KMS-11 (cell line): ENCODE measurements at regions not wholly inside any gene's neighbourhood (a gene's known extent, or its start where the extent isn't known, plus 50 kb on each side); places are given as distances from the start of the nearest gene placed in this dataset.

Experiments
- H2AFZ ChIP-seq: fragments of 200-600 bp; sonication (generic); 2 replicates; pipeline ENCODE4 v1.6.1; 2016; ENCODE audit warnings: antibody characterized with exemption, mixed run types, low read depth
- H3K27ac ChIP-seq: fragments of 200-600 bp; sonication (generic); 2 replicates; pipeline ENCODE4 v1.6.1; 2016; ENCODE audit warnings: mild to moderate bottlenecking, mixed run types
- H3K27me3 ChIP-seq: fragments of 200-600 bp; sonication (generic); 2 replicates; pipeline ENCODE4 v1.6.1; 2017; ENCODE audit warnings: mild to moderate bottlenecking, low read depth, mixed run types, moderate library complexity; ENCODE audit not compliant: insufficient read depth
- H3K36me3 ChIP-seq: fragments of 200-600 bp; sonication (generic); 2 replicates; pipeline ENCODE4 v1.6.1; 2017; ENCODE audit warnings: mild to moderate bottlenecking, mixed run types; ENCODE audit not compliant: insufficient read depth
- H3K4me1 ChIP-seq: fragments of 200-600 bp; sonication (generic); 2 replicates; pipeline ENCODE4 v1.6.1; 2016; ENCODE audit warnings: mild to moderate bottlenecking, low read depth, mixed run types; ENCODE audit not compliant: poor library complexity, severe bottlenecking
- H3K4me2 ChIP-seq: fragments of 200-600 bp; sonication (generic); 2 replicates; pipeline ENCODE4 v1.7.0; 2016; ENCODE audit warnings: mild to moderate bottlenecking, mixed run types
- H3K4me3 ChIP-seq: fragments of 200-600 bp; sonication (generic); IDR thresholded peaks from 2 replicates; pipeline ENCODE4 v1.6.1; 2017; ENCODE audit warnings: low read depth, low read length, mixed read lengths; ENCODE audit not compliant: insufficient read depth
- H3K79me2 ChIP-seq: fragments of 200-600 bp; sonication (generic); 2 replicates; pipeline ENCODE4 v1.6.1; 2016; ENCODE audit warnings: low read depth, mixed run types; ENCODE audit not compliant: insufficient read depth
- H3K9ac ChIP-seq: fragments of 200-600 bp; sonication (generic); 2 replicates; pipeline ENCODE4 v1.6.1; 2016; ENCODE audit warnings: mild to moderate bottlenecking, mixed run types
- H4K20me1 ChIP-seq: fragments of 200-600 bp; sonication (generic); 2 replicates; pipeline ENCODE4 v1.6.1; 2016; ENCODE audit warnings: mild to moderate bottlenecking, mixed run types; ENCODE audit not compliant: insufficient read depth
- CTCF ChIP-seq: fragments of 200-600 bp; sonication (generic); conservative IDR thresholded peaks from 2 replicates; pipeline ENCODE4 v1.6.1; 2017; ENCODE audit warnings: low read depth, mild to moderate bottlenecking, antibody characterized with exemption, low read length, moderate library complexity, mixed read lengths

- Histone ChIP-seq H3K4me1 (no peaks in the 10 kb centered on the region), H3K9ac (no peak overlapping the region), H3K36me3 (no peaks in the 10 kb centered on the region), H3K27me3 (no peaks in the 10 kb centered on the region), H3K4me3 (no peak overlapping the region), H3K79me2 (no peaks in the 10 kb centered on the region), H3K27ac (no peak overlapping the region), H2AFZ (no peak overlapping the region), H4K20me1 (no peaks in the 10 kb centered on the region), H3K4me2 (no peak overlapping the region)
- TF ChIP-seq CTCF = no peak
These were observed 507.8 kb upstream of the INTU start for GRCh38 chr4:127124919-127125318.

- Histone ChIP-seq H3K9ac (no peak overlapping the region), H3K79me2 (no peaks in the 10 kb centered on the region), H3K36me3 (no peaks in the 10 kb centered on the region), H4K20me1 (no peaks in the 10 kb centered on the region), H3K27ac (no peak overlapping the region), H3K27me3 (no peaks in the 10 kb centered on the region), H3K4me1 (no peaks in the 10 kb centered on the region), H3K4me2 (no peak overlapping the region), H3K4me3 (no peak overlapping the region), H2AFZ (no peak overlapping the region)
- TF ChIP-seq CTCF = no peak
These were observed 506.0 kb upstream of the INTU start for GRCh38 chr4:127126718-127127117.

GRCh38 chr4:127131527-127131926, 501.2 kb upstream of the INTU start:
- Histone ChIP-seq H3K9ac (no peak overlapping the region), H3K4me1 (peaks cover 18% of the 10 kb centered on the region), H3K27ac (no peak overlapping the region), H2AFZ (no peak overlapping the region), H3K27me3 (no peaks in the 10 kb centered on the region), H4K20me1 (no peaks in the 10 kb centered on the region), H3K4me3 (no peak overlapping the region), H3K79me2 (no peaks in the 10 kb centered on the region), H3K36me3 (no peaks in the 10 kb centered on the region), H3K4me2 (no peak overlapping the region)
- no peak for TF ChIP-seq CTCF

DNA sequence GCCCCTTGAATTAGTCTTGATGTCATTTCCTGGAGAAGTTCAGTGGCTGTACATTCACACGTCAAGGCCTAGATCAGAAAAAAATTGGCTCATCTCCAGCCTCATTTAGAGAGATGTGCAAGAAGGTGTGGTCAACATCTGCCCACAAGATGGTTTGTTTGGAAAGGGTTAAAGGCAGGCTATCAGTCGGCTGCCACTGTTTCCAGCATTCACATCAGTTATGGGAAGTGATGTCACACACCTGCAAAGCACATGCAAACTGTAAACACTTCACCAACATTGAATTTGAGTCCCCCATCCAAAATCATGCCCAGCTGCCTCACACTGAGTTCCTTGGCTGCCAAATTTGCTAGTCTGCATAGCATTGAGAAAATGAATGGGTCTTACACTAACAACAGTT, 498.3 kb upstream of the INTU start:
- peaks cover 41% of the 10 kb centered on the region for H3K4me1 ChIP-seq
- no peaks in the 10 kb centered on the region for H3K36me3 ChIP-seq
- H3K27ac ChIP-seq = peak overlapping the region; percentile 51; the same call in 1 of the 2 replicates
- no peak overlapping the region for H3K4me3 ChIP-seq
- H3K9ac ChIP-seq = no peak overlapping the region
- H3K79me2 ChIP-seq = no peaks in the 10 kb centered on the region
- no peaks in the 10 kb centered on the region for H4K20me1 ChIP-seq
- peak overlapping the region; percentile 48; the same call in 1 of the 2 replicates for H2AFZ ChIP-seq
- H3K4me2 ChIP-seq = peak overlapping the region; percentile 15
- TF ChIP-seq CTCF = no peak
- H3K27me3 ChIP-seq = no peaks in the 10 kb centered on the region
